Mesendoderm (in vitro differentiated cells): ENCODE measurements at regions not wholly inside any gene's neighbourhood (a gene's known extent, or its start where the extent isn't known, plus 50 kb on each side); places are given as distances from the start of the nearest gene placed in this dataset.

Experiments used
- DNase-seq: peaks from one replicate; pipeline ENCODE4 v3.0.0; 2013
- H2AK5ac ChIP-seq: 2 replicates; pipeline ENCODE4 v1.6.1; 2013; ENCODE audit warnings: low read length, inconsistent platforms
- H2BK120ac ChIP-seq: 2 replicates; pipeline ENCODE4 v1.6.1; 2013; ENCODE audit warnings: low read depth, mild to moderate bottlenecking, low read length, moderate library complexity, mixed read lengths
- H2BK15ac ChIP-seq: replicated peaks from 2 replicates; pipeline ENCODE4 v1.6.1; 2013; ENCODE audit warnings: low read depth, mild to moderate bottlenecking, moderate library complexity
- H2BK5ac ChIP-seq: 2 replicates; pipeline ENCODE4 v1.6.1; 2013; ENCODE audit warnings: low read length, inconsistent platforms
- H3K18ac ChIP-seq: 2 replicates; pipeline ENCODE4 v1.6.1; 2013; ENCODE audit warnings: mild to moderate bottlenecking, low read length, mixed read lengths
- H3K23ac ChIP-seq: one replicate; pipeline ENCODE4 v1.6.1; 2013; ENCODE audit warnings: low read length
- H3K27ac ChIP-seq: 2 replicates; pipeline ENCODE4 v1.5.1; 2013; ENCODE audit warnings: low read depth, mild to moderate bottlenecking, inconsistent platforms, low read length, moderate library complexity
- H3K27me3 ChIP-seq: 2 replicates; pipeline ENCODE4 v1.6.1; 2013; ENCODE audit warnings: low read length, control low read depth, mild to moderate bottlenecking, inconsistent platforms; ENCODE audit not compliant: insufficient read depth, poor library complexity
- H3K36me3 ChIP-seq: 2 replicates; pipeline ENCODE4 v1.6.1; 2013; ENCODE audit warnings: low read length, inconsistent platforms; ENCODE audit not compliant: control insufficient read depth, insufficient read depth
- H3K4ac ChIP-seq: one replicate; pipeline ENCODE4 v1.6.1; 2013; ENCODE audit warnings: low read depth, mild to moderate bottlenecking, low read length, moderate library complexity
- H3K4me1 ChIP-seq: 2 replicates; pipeline ENCODE4 v1.6.1; 2013; ENCODE audit warnings: low read depth, low read length, inconsistent platforms; ENCODE audit not compliant: control insufficient read depth
- H3K4me2 ChIP-seq: 2 replicates; pipeline ENCODE4 v1.6.1; 2013; ENCODE audit warnings: low read length
- H3K4me3 ChIP-seq: 2 replicates; pipeline ENCODE4 v1.5.1; 2013; ENCODE audit warnings: mild to moderate bottlenecking, low read length
- H3K56ac ChIP-seq: one replicate; pipeline ENCODE4 v1.6.1; 2013; ENCODE audit warnings: low read length
- H3K79me1 ChIP-seq: 2 replicates; pipeline ENCODE4 v1.6.1; 2013; ENCODE audit warnings: low read length, inconsistent platforms
- H3K79me2 ChIP-seq: 2 replicates; pipeline ENCODE4 v1.6.1; 2013; ENCODE audit warnings: mild to moderate bottlenecking, low read length; ENCODE audit not compliant: control insufficient read depth, insufficient read depth
- H3K9ac ChIP-seq: 2 replicates; pipeline ENCODE4 v1.6.1; 2013; ENCODE audit warnings: low read length, inconsistent platforms
- H4K5ac ChIP-seq: one replicate; pipeline ENCODE4 v1.6.1; 2013; ENCODE audit warnings: low read length
- H4K8ac ChIP-seq: one replicate; pipeline ENCODE4 v1.6.1; 2013; ENCODE audit warnings: low read depth, mild to moderate bottlenecking, control low read depth, low read length, moderate library complexity
- WGBS: extraction: QIAGEN DNeasy Blood & Tissue Kit; methylation state at CpG from one replicate; pipeline ENCODE4 v1.1.7; 2013; ENCODE audit warnings: low lambda C conversion rate, missing lambda C conversion rate; ENCODE audit not compliant: insufficient coverage; ENCODE audit errors: extremely low coverage; 5-methylcytosine and 5-hydroxymethylcytosine counted together

DNA sequence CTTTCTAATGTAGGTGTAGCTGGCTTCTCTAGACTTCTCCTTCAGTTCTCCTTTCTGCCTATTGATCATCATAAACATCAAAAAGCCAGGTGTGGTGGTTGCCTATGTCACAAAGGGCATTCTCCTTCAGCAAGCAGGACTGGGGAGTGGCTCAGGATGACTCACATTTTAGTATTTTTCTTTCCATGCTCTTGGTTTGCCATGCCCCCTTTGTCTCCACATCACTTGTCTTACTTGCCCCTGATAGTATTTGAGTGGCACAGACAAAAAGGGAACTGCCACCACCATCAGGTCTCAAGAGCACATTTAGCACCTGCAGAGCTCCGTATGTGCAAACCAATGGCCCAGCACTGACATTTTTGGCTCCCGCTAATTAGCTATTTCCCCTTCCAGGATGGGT lies 698.8 kb downstream of the DHX35 start:
- Histone ChIP-seq H3K27me3 (no peaks in the 10 kb centered on the region), H3K4me1 (no peaks in the 10 kb centered on the region), H3K56ac (no peak overlapping the region), H2BK15ac (no peak overlapping the region), H2BK5ac (no peak overlapping the region), H3K23ac (no peak overlapping the region), H3K79me2 (no peaks in the 10 kb centered on the region), H3K36me3 (no peaks in the 10 kb centered on the region), H4K8ac (no peak overlapping the region), H3K18ac (no peak overlapping the region), H3K9ac (no peak overlapping the region), H3K79me1 (no peaks in the 10 kb centered on the region), H3K4me3 (no peak overlapping the region), H2AK5ac (no peak overlapping the region), H4K5ac (no peak overlapping the region), H2BK120ac (no peak overlapping the region), H3K4ac (no peak overlapping the region), H3K27ac (no peak overlapping the region), H3K4me2 (no peak overlapping the region)
- no peak for DNase-seq
- no CpG with 5 or more reads among the region's 2 CpGs for WGBS

DNA sequence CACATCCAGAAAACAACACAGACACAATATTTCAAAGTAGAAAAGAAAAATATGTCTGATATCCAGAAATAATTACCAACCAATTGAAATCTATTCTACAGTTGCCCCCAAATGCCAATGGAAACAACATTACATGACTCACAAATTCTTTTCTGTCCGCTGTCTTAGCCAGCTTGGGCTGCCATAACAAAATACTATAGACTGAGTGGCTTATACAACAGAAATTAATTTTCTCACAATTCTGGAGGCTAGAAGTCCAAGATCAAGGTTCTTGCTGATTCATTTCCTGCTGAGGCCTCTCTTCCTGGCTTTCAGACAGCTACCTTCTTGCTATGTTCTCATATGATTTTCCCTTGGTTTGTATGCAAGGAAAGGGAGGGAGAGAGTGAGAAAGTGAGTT lies 698.1 kb downstream of the DHX35 start:
- Histone ChIP-seq H3K23ac (no peak overlapping the region), H3K4me2 (no peak overlapping the region), H4K8ac (no peak overlapping the region), H3K9ac (no peak overlapping the region), H3K27me3 (no peaks in the 10 kb centered on the region), H3K36me3 (no peaks in the 10 kb centered on the region), H2BK120ac (no peak overlapping the region), H3K4me1 (no peaks in the 10 kb centered on the region), H3K18ac (no peak overlapping the region), H4K5ac (no peak overlapping the region), H3K27ac (no peak overlapping the region), H3K4me3 (no peak overlapping the region), H3K79me2 (no peaks in the 10 kb centered on the region), H2BK15ac (no peak overlapping the region), H3K79me1 (no peaks in the 10 kb centered on the region), H3K56ac (no peak overlapping the region), H2BK5ac (no peak overlapping the region), H3K4ac (no peak overlapping the region), H2AK5ac (no peak overlapping the region)
- no peak for DNase-seq
- WGBS, result no CpG with 5 or more reads among the region's 1 CpG

DNA sequence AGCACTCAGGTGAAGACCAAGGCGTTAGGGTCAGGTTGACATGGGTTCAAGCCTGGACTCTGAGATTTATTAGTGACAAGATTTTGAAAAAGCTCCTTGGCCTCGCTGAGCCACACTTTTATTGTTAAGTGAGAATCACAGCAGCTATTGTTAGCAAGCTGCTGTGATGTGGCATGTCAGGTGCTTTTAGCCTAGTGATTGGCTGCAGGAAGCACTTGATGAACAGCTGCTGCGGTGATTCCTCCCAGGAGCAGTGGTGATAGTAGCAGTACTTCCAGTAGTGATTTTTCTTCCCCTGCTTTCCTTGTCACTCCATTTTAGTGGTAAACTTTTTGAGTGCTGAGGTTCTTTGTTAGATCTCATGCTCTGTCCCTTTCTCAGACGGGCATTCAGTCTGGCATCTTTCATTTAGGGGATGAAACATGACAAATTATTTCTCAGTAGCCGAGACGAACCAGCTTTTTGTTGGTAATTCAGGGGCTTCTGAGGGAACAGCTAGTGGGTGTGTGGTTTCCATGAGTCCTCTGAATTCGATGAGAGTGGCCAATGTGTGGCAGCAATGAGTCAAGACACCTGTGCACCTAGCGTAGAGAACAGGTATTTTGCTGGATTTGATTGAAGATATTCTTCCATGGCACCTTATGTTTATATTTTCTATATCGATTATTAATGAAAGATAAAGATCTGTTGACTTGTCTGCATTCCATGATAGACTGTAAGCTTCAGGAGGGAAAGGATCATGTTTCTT lies 696.7 kb downstream of the DHX35 start:
- H3K56ac ChIP-seq, result no peak overlapping the region
- no peak overlapping the region for H3K4me2 ChIP-seq

DNA sequence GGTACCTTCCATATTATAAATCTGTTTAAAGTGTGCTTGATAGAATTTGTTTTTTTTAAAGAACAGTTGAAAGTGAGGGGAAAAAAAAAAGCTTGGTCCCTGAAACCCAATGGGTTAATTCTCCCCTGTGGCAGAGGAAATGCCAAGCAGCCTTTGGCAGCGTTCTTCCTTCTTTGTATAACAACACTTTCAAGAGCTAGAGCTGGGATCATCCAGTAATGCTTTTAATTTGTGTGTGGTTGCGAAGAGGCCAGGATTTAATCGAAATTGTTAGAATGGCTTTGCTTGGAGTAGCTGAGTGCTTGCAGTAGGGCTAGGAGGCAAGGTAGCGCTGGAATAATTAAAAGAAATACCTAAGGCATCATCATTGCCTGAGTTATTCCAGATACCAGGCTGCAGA lies 692.0 kb downstream of the DHX35 start:
- Histone ChIP-seq H3K27ac (no peak overlapping the region), H3K18ac (no peak overlapping the region), H3K4me1 (no peaks in the 10 kb centered on the region), H3K4ac (no peak overlapping the region), H3K79me2 (no peaks in the 10 kb centered on the region), H3K4me2 (no peak overlapping the region), H3K23ac (no peak overlapping the region), H3K9ac (no peak overlapping the region), H3K36me3 (no peaks in the 10 kb centered on the region), H3K56ac (no peak overlapping the region), H3K27me3 (no peaks in the 10 kb centered on the region), H2BK120ac (no peak overlapping the region), H2BK15ac (no peak overlapping the region), H4K5ac (no peak overlapping the region), H3K79me1 (no peaks in the 10 kb centered on the region), H2AK5ac (no peak overlapping the region), H2BK5ac (no peak overlapping the region), H4K8ac (no peak overlapping the region), H3K4me3 (no peak overlapping the region)
- no peak for DNase-seq
- no CpG with 5 or more reads among the region's 4 CpGs for WGBS

More for the DNA sequence above, 696.7 kb downstream of the DHX35 start:
- Histone ChIP-seq H3K27me3 (no peaks in the 10 kb centered on the region), H3K4ac (no peak overlapping the region), H2AK5ac (no peak overlapping the region), H3K27ac (no peak overlapping the region), H3K79me2 (no peaks in the 10 kb centered on the region), H3K4me3 (no peak overlapping the region), H3K23ac (no peak overlapping the region), H2BK120ac (no peak overlapping the region), H2BK15ac (no peak overlapping the region), H3K79me1 (no peaks in the 10 kb centered on the region), H3K4me1 (no peaks in the 10 kb centered on the region), H4K5ac (no peak overlapping the region), H3K18ac (no peak overlapping the region), H3K36me3 (no peaks in the 10 kb centered on the region), H3K9ac (no peak overlapping the region), H2BK5ac (no peak overlapping the region), H4K8ac (no peak overlapping the region)
- no peak for DNase-seq
- WGBS, result no CpG with 5 or more reads among the region's 9 CpGs

DNA sequence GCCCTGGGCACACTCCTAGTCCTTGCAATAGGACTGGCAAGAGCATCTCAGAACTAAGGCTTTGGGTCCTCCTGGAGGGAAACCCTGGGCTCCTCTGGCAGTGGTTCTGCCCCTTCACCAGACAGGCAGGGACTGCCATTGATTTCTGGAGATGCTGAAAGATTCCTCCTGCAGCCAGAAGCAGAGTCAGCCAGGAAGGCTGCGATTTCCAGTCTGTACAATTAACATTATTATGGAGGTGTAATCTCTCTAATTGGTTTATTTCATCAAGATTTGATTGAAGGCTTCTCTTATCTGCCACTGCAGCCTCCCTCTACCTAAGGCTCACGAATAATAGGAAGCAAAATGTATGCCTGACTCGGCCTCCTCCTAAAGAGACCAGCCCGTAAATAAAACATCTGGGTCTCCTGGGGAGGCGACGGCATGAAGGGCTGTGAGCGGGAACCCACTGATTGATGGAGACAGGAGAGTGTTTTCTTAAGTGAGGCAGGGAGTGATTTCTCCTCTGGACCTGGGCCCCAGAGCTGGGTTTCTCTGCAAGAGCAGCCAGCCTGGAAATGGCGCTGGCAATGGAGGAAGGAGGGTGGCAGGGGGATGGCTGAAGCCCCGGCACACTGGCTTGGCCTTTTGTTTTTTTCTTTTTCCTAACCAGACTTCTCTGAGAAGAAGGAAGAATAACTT lies 689.6 kb downstream of the DHX35 start:
- no peak overlapping the region for H3K18ac ChIP-seq
- H3K56ac ChIP-seq, result no peak overlapping the region
- H2BK5ac ChIP-seq, result no peak overlapping the region
- no peaks in the 10 kb centered on the region for H3K79me1 ChIP-seq
- no CpG with 5 or more reads among the region's 9 CpGs for WGBS
- DNase-seq, result no peak
- H3K79me2 ChIP-seq, result no peaks in the 10 kb centered on the region
- no peak overlapping the region for H3K4ac ChIP-seq
- H3K4me1 ChIP-seq, result no peaks in the 10 kb centered on the region
- H3K4me3 ChIP-seq, result no peak overlapping the region
- no peak overlapping the region for H4K8ac ChIP-seq
- H2BK15ac ChIP-seq, result no peak overlapping the region
- H2BK120ac ChIP-seq, result no peak overlapping the region
- no peak overlapping the region for H3K23ac ChIP-seq
- no peak overlapping the region for H2AK5ac ChIP-seq
- H3K36me3 ChIP-seq, result no peaks in the 10 kb centered on the region
- H3K9ac ChIP-seq, result no peak overlapping the region
- no peak overlapping the region for H3K4me2 ChIP-seq
- H4K5ac ChIP-seq, result no peak overlapping the region
- no peaks in the 10 kb centered on the region for H3K27me3 ChIP-seq
- no peak overlapping the region for H3K27ac ChIP-seq
